Colon (tissue), 2 donors: ENCODE measurements at regions not wholly inside any gene's neighbourhood (a gene's known extent, or its start where the extent isn't known, plus 50 kb on each side); places are given as distances from the start of the nearest gene placed in this dataset.

Experiments
- FAIRE-seq: peaks from 2 replicates; lab custom pipeline; 2012; peaks lifted over from hg19 to GRCh38; lab: Jason Lieb, UNC
- donor health status: control.
- donor health status: control.

GRCh38 chr18:60794802-60795201 lies 422.2 kb upstream of the MC4R start:
- FAIRE-seq: no peak

- no peak for FAIRE-seq
Observed at GRCh38 chr18:60804415-60804814, 431.8 kb upstream of the MC4R start.

GRCh38 chr18:60809937-60810336 lies 437.4 kb upstream of the MC4R start:
- no peak for FAIRE-seq

GRCh38 chr18:60812921-60813320 lies 440.3 kb upstream of the MC4R start:
- no peak for FAIRE-seq

DNA sequence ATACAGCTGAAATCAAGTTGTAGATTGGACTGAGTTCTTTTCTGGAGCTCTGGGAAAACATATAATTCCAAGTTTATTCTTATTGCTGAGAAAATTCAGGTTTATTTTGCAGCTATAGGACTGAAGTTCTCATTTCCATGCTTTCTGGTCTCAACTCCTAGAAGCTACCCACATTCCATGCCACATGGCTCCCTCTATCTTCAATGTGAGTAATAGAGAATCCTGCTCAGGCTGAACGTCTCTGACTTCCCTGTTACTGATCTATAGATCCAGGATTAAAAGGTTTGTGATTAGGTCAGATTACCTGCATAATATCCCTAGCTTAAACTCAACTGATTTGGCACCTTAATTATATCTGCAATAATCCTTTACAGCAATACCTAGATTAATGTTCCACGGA lies 453.8 kb upstream of the MC4R start:
- FAIRE-seq: no peak

- no peak for FAIRE-seq
Observed at GRCh38 chr18:60831971-60832370, 459.4 kb upstream of the MC4R start.

DNA sequence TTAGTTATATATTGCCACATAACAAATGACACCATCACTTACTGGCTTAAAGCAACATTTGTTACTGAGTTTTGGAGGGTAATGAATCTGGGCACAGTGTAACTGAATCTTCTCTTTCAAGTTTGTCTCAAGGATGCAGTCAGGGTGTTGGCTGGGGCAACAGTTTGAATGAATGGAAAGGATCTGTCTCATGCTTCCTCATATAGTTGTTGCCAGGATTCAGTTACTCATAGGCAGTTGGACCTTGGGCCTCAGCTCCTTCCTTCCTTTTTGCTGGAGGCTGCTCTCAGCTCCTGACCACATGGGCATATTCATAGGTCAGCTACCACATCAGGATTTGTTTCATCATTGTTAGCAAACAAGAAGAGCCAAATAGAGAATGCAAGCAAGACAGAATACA lies 466.1 kb upstream of the MC4R start:
- FAIRE-seq: no peak

DNA sequence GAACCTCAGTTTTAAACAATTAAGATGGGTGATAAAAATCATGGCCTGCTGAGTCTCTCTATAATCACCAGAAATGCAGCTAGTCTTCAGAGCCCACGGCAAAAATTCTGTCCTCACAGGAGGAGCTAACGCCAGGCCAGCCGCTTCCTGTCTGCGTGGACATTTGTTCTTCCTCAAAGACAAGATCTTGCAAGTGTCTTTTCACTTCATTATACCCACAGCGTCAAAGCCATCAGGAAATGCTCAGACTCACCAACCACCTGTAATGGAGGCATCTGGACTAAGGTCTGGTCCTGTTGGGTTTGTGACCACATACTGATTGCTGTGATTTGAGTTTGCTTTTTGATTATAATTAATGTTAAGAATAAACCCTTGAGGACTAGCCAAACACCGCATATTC lies 473.8 kb upstream of the MC4R start:
- FAIRE-seq: no peak

GRCh38 chr18:60847517-60847916 lies 474.9 kb upstream of the MC4R start:
- FAIRE-seq: no peak

- no peak for FAIRE-seq
Observed at GRCh38 chr18:60861575-60861974, 471.7 kb upstream of the CDH20 start.

DNA sequence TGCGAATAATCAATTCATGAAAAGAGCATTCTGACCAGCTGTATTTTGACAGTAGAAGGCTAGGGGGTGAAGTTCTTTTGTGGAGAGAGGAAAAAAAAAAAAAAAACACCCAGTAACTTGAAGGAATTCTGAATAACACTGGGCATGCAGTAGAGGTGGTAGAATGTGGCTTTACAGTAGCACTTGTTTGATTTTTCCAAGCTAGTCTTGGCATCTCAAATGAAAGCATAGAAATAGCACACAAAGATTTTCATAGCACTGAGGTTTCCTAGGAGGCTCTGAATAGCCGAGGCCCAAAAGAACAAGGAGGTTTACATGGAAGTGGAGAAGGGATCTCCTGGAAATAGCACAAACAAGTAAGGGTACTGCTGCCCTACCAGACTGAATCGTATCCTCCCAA lies 470.2 kb upstream of the CDH20 start:
- FAIRE-seq: no peak

- no peak for FAIRE-seq
Observed at GRCh38 chr18:60865801-60866200, 467.4 kb upstream of the CDH20 start.

GRCh38 chr18:60870261-60871153 lies 462.7 kb upstream of the CDH20 start:
- no peak for FAIRE-seq

GRCh38 chr18:60872434-60872833 lies 460.8 kb upstream of the CDH20 start:
- FAIRE-seq: no peak

DNA sequence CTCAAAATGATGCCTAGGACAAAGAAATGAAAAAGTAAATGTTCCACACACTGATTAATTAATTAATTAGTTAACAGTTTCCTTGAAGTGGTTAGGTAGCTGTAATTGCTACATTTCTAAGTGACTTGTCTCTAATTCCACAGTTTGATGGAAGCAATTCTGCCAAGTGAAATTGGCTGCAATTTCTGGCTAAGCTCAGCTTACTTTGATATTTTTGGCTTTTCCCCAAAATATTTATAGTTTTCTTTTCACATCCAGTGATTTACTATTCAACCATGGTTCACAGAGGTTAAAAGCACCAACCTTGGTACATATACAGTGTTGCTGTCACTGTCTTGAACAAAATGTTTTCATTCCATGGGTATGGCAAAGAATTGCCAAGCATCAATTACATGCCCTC lies 459.5 kb upstream of the CDH20 start:
- FAIRE-seq: no peak

GRCh38 chr18:60875957-60876507 lies 457.2 kb upstream of the CDH20 start:
- FAIRE-seq: no peak

DNA sequence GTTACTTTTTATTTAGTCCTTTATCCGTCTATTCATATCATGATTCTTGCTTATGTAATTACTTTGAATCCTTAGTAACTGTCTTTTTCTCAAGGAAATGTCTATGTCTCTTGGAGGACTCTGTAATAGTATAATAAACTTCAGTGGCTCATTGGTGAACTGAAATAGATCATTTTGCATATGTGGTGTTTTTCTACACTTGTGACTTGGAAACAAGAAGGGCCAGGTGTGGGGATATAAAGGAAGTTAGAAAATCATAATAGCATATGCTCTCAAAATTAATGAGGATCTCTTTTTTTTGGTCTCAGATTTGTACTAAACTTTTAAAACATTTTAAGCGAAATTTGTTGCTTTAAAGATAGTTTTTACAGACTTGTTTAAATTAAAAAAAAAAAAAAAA lies 453.0 kb upstream of the CDH20 start:
- FAIRE-seq: no peak

DNA sequence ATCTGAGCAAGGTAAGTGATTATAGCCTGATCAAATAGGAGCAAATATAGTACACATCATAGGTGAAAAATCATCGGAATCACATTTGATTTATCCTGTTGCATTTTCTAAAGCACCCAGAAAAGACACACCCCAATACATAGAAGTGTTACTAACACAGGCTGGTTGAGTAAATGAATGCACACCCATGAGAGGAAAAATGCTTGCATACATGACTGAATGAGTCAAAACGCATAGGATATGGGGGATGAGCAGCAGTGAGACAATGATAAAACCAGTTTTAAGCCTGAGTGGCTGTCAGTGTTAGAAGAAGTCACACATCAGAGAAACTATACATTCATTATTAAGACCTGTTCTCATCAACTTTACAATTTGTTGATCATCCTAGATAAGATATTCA lies 449.6 kb upstream of the CDH20 start:
- no peak for FAIRE-seq

DNA sequence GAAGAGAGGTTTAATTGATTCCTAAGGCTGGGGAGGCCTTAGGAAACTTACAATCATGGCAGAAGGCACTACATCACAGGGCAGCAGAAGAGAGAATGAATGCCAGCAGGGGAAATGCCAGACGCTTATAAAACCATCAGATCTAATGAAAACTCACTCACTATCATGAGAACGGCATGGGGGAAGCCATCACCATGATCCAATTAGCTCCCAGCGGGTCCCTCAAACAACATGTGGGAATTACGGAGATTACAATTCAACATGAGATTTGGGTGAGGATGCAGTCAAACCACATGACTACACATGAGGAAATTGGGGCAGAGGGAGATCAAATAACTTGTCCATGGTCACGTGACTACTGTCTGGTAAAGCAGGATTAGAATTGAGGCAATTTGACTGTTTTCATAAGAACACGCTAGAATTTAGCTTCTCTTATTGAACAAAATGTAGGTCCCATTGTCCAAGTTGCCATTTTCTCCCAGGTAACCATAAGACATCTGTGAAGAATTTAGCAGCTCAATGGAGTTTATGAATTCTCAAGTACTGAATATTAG lies 445.1 kb upstream of the CDH20 start:
- no peak for FAIRE-seq

GRCh38 chr18:60889442-60889841 lies 443.8 kb upstream of the CDH20 start:
- FAIRE-seq: no peak

GRCh38 chr18:60891936-60892335 lies 441.3 kb upstream of the CDH20 start:
- FAIRE-seq: no peak

DNA sequence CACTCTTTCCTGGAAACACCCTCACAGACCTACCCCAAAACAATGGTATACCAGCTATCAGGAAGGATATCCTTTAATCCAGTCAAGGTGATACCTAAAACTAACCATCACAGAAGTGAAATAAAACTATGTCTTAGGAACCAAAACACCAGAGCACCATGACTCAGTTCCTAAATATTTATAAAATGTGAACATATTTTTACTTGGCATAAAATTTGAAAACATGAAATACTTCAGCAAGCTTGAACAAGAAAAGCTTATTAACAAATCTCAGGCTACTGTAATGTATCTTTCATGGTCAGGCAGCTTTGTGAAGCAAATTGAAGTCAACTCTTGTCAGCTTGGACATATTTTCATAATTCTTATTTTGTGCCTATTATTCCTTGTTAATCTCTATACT lies 440.8 kb upstream of the CDH20 start:
- FAIRE-seq: no peak

GRCh38 chr18:60892855-60893254 lies 440.4 kb upstream of the CDH20 start:
- FAIRE-seq: no peak
